GM13977 (cell line): ENCODE measurements at regions not wholly inside any gene's neighbourhood (a gene's known extent, or its start where the extent isn't known, plus 50 kb on each side); places are given as distances from the start of the nearest gene placed in this dataset.

Experiments used
- DNase-seq: peaks from one replicate; pipeline ENCODE4 v3.0.0; 2012; ENCODE audit warnings: low spot score
- CTCF ChIP-seq: IDR thresholded peaks from 2 replicates; pipeline ENCODE4 v1.5.1; 2012; ENCODE audit warnings: mild to moderate bottlenecking, control low read depth; ENCODE audit not compliant: insufficient read depth; ENCODE audit errors: extremely low read depth, missing control alignments
- in situ Hi-C: fragments of 300-500 bp; cut with MboI; formaldehyde crosslinking; loops from one replicate; pipeline ENCODE4 v1.12.0; 2022; ENCODE audit warnings: low sequenced_read_pairs, low pct_unique_long_range_greater_than_20kb, mixed read lengths, inconsistent platforms; ENCODE audit not compliant: unreplicated experiment

- in situ Hi-C loops: no loop called here
- no peak for DNase-seq
- no peak for TF ChIP-seq CTCF
Measured at GRCh38 chr7:12957487-12957886, 270.1 kb downstream of the ARL4A start.

GRCh38 chr7:12961910-12962480 lies 274.6 kb downstream of the ARL4A start:
- TF ChIP-seq CTCF: no peak
- no peak for DNase-seq
- in situ Hi-C loops: no loop called here

GRCh38 chr7:12963435-12963834 lies 276.0 kb downstream of the ARL4A start:
- no peak for DNase-seq
- TF ChIP-seq CTCF: no peak
- in situ Hi-C loops: no loop called here

GRCh38 chr7:12964836-12965235 lies 277.4 kb downstream of the ARL4A start:
- TF ChIP-seq CTCF: no peak
- no peak for DNase-seq
- in situ Hi-C loops: no loop called here

GRCh38 chr7:12965767-12966166 lies 278.3 kb downstream of the ARL4A start:
- DNase-seq: no peak
- in situ Hi-C loops: no loop called here
- TF ChIP-seq CTCF: no peak

DNA sequence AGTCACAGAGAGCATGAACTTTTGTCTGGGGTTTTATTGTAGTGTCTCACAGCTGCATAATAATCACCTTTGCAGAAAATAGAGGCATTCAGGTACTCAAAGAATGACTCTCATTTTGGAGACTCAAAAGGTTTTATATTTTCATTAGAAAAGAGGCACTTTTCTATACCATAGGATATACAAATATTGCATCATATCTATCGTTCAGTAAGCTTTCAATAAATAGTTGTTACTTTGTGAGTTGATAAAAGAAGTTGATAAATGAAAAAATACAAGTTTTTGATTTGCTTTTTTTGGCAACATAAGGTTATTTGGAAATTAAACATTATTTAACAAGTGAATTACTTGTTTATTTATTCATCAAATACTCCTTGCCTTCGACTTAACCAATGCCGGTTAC lies 279.9 kb downstream of the ARL4A start:
- in situ Hi-C loops: no loop called here

More for the DNA sequence above, 279.9 kb downstream of the ARL4A start:
- TF ChIP-seq CTCF: no peak
- no peak for DNase-seq
